ENCODE measurements at regions not wholly inside any gene's neighbourhood (a gene's known extent, or its start where the extent isn't known, plus 50 kb on each side); places are given as distances from the start of the nearest gene placed in this dataset.

GRCh38 chrY:15326673-15327072 lies 802.3 kb downstream of the NLGN4Y start:
- TF ChIP-seq CTCF (IDR thresholded peaks at IDR 0.05; ENCODE audit: borderline replicate concordance, extremely low read depth, low read length, poor library complexity, severe bottlenecking) (no peak), EZH2 (IDR thresholded peaks at IDR 0.05; ENCODE audit: borderline replicate concordance, low read depth, low read length, severe bottlenecking) (no peak)
- no peaks in the 10 kb centered on the region for H3K9me3 ChIP-seq (ENCODE audit: insufficient read depth, low read length, severe bottlenecking)
- H3K27ac ChIP-seq (ENCODE audit: low read length), result no peak overlapping the region
- no peak for ATAC-seq (ENCODE audit: insufficient read depth, low read depth)
- no peak overlapping the region for H3K4me3 ChIP-seq (ENCODE audit: low read depth in 1 of 2, low read length in 2 of 2)
- H3K4me2 ChIP-seq (ENCODE audit: insufficient read depth, low read length), result no peak overlapping the region
- no peaks in the 10 kb centered on the region for H3K36me3 ChIP-seq (ENCODE audit: insufficient read depth, low read length)
- no peak overlapping the region for H2AFZ ChIP-seq (ENCODE audit: low read depth, low read length)
- H3K79me2 ChIP-seq (ENCODE audit: insufficient read depth, low read length), result no peaks in the 10 kb centered on the region
- no peaks in the 10 kb centered on the region for H3K4me1 ChIP-seq (ENCODE audit: insufficient read depth, low read length)
- no peaks in the 10 kb centered on the region for H4K20me1 ChIP-seq (ENCODE audit: insufficient read depth, low read length)
- no peak for DNase-seq
- no peaks in the 10 kb centered on the region for H3K27me3 ChIP-seq (ENCODE audit: insufficient read depth, low read length, poor library complexity)
- no peak overlapping the region for H3K9ac ChIP-seq (ENCODE audit: low read depth, low read length)

- no peak overlapping the region for H3K4me2 ChIP-seq (ENCODE audit: insufficient read depth, low read length)
- no peaks in the 10 kb centered on the region for H3K9me3 ChIP-seq (ENCODE audit: insufficient read depth, low read length, severe bottlenecking)
- H3K9ac ChIP-seq (ENCODE audit: low read depth, low read length), result no peak overlapping the region
- no peak for TF ChIP-seq EZH2 (IDR thresholded peaks at IDR 0.05; ENCODE audit: borderline replicate concordance, low read depth, low read length, severe bottlenecking)
- TF ChIP-seq CTCF (IDR thresholded peaks at IDR 0.05; ENCODE audit: borderline replicate concordance, extremely low read depth, low read length, poor library complexity, severe bottlenecking), result no peak
- H3K36me3 ChIP-seq (ENCODE audit: insufficient read depth, low read length), result no peaks in the 10 kb centered on the region
- no peak overlapping the region for H2AFZ ChIP-seq (ENCODE audit: low read depth, low read length)
- H3K4me3 ChIP-seq (ENCODE audit: low read depth in 1 of 2, low read length in 2 of 2), result no peak overlapping the region
- no peaks in the 10 kb centered on the region for H3K4me1 ChIP-seq (ENCODE audit: insufficient read depth, low read length)
- H3K79me2 ChIP-seq (ENCODE audit: insufficient read depth, low read length), result no peaks in the 10 kb centered on the region
- H4K20me1 ChIP-seq (ENCODE audit: insufficient read depth, low read length), result no peaks in the 10 kb centered on the region
- DNase-seq (no peak), ATAC-seq (ENCODE audit: insufficient read depth, low read depth) (no peak)
- H3K27me3 ChIP-seq (ENCODE audit: insufficient read depth, low read length, poor library complexity), result no peaks in the 10 kb centered on the region
- no peak overlapping the region for H3K27ac ChIP-seq (ENCODE audit: low read length)
Observed at GRCh38 chrY:15328848-15329247, 804.5 kb downstream of the NLGN4Y start.

GRCh38 chrY:15343522-15343921 lies 819.2 kb downstream of the NLGN4Y start:
- H3K9ac ChIP-seq (ENCODE audit: low read depth, low read length), result no peak overlapping the region
- no peaks in the 10 kb centered on the region for H3K4me1 ChIP-seq (ENCODE audit: insufficient read depth, low read length)
- no peaks in the 10 kb centered on the region for H3K27me3 ChIP-seq (ENCODE audit: insufficient read depth, low read length, poor library complexity)
- no peak overlapping the region for H2AFZ ChIP-seq (ENCODE audit: low read depth, low read length)
- no peak overlapping the region for H3K27ac ChIP-seq (ENCODE audit: low read length)
- ATAC-seq (ENCODE audit: insufficient read depth, low read depth), result no peak
- H3K4me3 ChIP-seq (ENCODE audit: low read depth in 1 of 2, low read length in 2 of 2), result no peak overlapping the region
- no peaks in the 10 kb centered on the region for H3K9me3 ChIP-seq (ENCODE audit: insufficient read depth, low read length, severe bottlenecking)
- H3K36me3 ChIP-seq (ENCODE audit: insufficient read depth, low read length), result no peaks in the 10 kb centered on the region
- no peaks in the 10 kb centered on the region for H3K79me2 ChIP-seq (ENCODE audit: insufficient read depth, low read length)
- TF ChIP-seq EZH2 (IDR thresholded peaks at IDR 0.05; ENCODE audit: borderline replicate concordance, low read depth, low read length, severe bottlenecking) (no peak), CTCF (IDR thresholded peaks at IDR 0.05; ENCODE audit: borderline replicate concordance, extremely low read depth, low read length, poor library complexity, severe bottlenecking) (no peak)
- no peak overlapping the region for H3K4me2 ChIP-seq (ENCODE audit: insufficient read depth, low read length)
- no peaks in the 10 kb centered on the region for H4K20me1 ChIP-seq (ENCODE audit: insufficient read depth, low read length)
- DNase-seq, result no peak
